HEK293 (cell line): ENCODE measurements at regions not wholly inside any gene's neighbourhood (a gene's known extent, or its start where the extent isn't known, plus 50 kb on each side); places are given as distances from the start of the nearest gene placed in this dataset.

Source experiments
- CTCF ChIA-PET: fragments of 350-600 bp; formaldehyde crosslinking; extraction: SDS; loops from one replicate; lab custom pipeline; 2021; ENCODE audit warnings: antibody characterized with exemption; lab: Yijun Ruan, JAX
- POLR2A ChIA-PET: fragments of 300-600 bp; formaldehyde crosslinking; extraction: SDS; loops from one replicate; lab custom pipeline; 2020; ENCODE audit warnings: antibody characterized with exemption, inconsistent platforms; lab: Yijun Ruan, JAX
- H3K27ac ChIP-seq: fragments of 200-500 bp; sonication (Bioruptor generic); 2 replicates; pipeline ENCODE4 v1.5.1; 2014; ENCODE audit warnings: low read depth, low read length, control low read depth, inconsistent platforms; ENCODE audit errors: extremely low read depth
- H3K36me3 ChIP-seq, 2 experiments: fragments of 200-500 bp in 1 of 2; sonication (Bioruptor generic) in 1 of 2; 1 replicate in 1 of 2; 2 replicates in 1 of 2; pipeline ENCODE4 v1.5.1; 2014 to 2017; ENCODE audit warnings: inconsistent platforms in 2 of 2, low read length in 2 of 2; ENCODE audit not compliant: control insufficient read depth in 2 of 2, insufficient read depth in 1 of 2
- H3K4me1 ChIP-seq: fragments of 200-500 bp; sonication (Bioruptor generic); 2 replicates; pipeline ENCODE4 v1.5.1; 2014; ENCODE audit warnings: mild to moderate bottlenecking, low read length, inconsistent platforms; ENCODE audit not compliant: control insufficient read depth, insufficient read depth
- H3K4me3 ChIP-seq: 2 replicates; pipeline ENCODE4 v1.5.1; 2011; ENCODE audit warnings: low read depth, mild to moderate bottlenecking, control low read depth, low read length, moderate library complexity
- H3K9me3 ChIP-seq: fragments of 200-500 bp; sonication (Bioruptor generic); 2 replicates; pipeline ENCODE4 v1.5.1; 2014; ENCODE audit warnings: low read depth, low read length, inconsistent platforms; ENCODE audit not compliant: control insufficient read depth, insufficient read depth
- GFI1B ChIP-seq: fragments of 450-650 bp; formaldehyde crosslinking; IDR thresholded peaks from 2 replicates; pipeline ENCODE4 v1.5.1; 2016; ENCODE audit warnings: missing biosample characterization, missing genetic modification characterization
- HOXC10 ChIP-seq: sonication (generic); formaldehyde crosslinking; IDR thresholded peaks from 2 replicates; pipeline ENCODE4 v1.8.1; 2023; ENCODE audit warnings: mild to moderate bottlenecking, missing genetic modification reagents
- KLF10 ChIP-seq: fragments of 450-650 bp; IDR thresholded peaks from 2 replicates; pipeline ENCODE4 v1.5.1; 2018; ENCODE audit warnings: missing biosample characterization, mild to moderate bottlenecking, missing genetic modification characterization
- OSR2 ChIP-seq: fragments of 450-650 bp; formaldehyde crosslinking; IDR thresholded peaks from 2 replicates; pipeline ENCODE4 v1.5.1; 2016; ENCODE audit warnings: missing biosample characterization, missing genetic modification characterization
- PRDM10 ChIP-seq: fragments of 450-650 bp; formaldehyde crosslinking; IDR thresholded peaks from 2 replicates; pipeline ENCODE4 v1.5.1; 2016; ENCODE audit warnings: missing biosample characterization, missing genetic modification characterization
- RBAK ChIP-seq: fragments of 450-650 bp; formaldehyde crosslinking; IDR thresholded peaks from 2 replicates; pipeline ENCODE4 v1.5.1; 2016; ENCODE audit warnings: missing biosample characterization, missing genetic modification characterization
- SP7 ChIP-seq: fragments of 450-650 bp; formaldehyde crosslinking; IDR thresholded peaks from 2 replicates; pipeline ENCODE4 v1.5.1; 2016; ENCODE audit warnings: missing biosample characterization, missing genetic modification characterization
- TCF7L2 ChIP-seq: IDR thresholded peaks from 2 replicates; pipeline ENCODE4 v1.6.1; 2011; ENCODE audit warnings: low read depth, mild to moderate bottlenecking, inconsistent platforms, low read length, moderate library complexity, borderline replicate concordance
- ZFP37 ChIP-seq: fragments of 450-650 bp; formaldehyde crosslinking; IDR thresholded peaks from 2 replicates; pipeline ENCODE4 v1.5.1; 2016; ENCODE audit warnings: missing biosample characterization, missing genetic modification characterization
- ZIC2 ChIP-seq: fragments of 450-650 bp; formaldehyde crosslinking; IDR thresholded peaks from 2 replicates; pipeline ENCODE4 v1.5.1; 2016; ENCODE audit warnings: missing biosample characterization, missing genetic modification characterization
- ZNF146 ChIP-seq: fragments of 450-650 bp; formaldehyde crosslinking; IDR thresholded peaks from 2 replicates; pipeline ENCODE4 v1.5.1; 2016; ENCODE audit warnings: missing biosample characterization, missing genetic modification characterization
- ZNF155 ChIP-seq: fragments of 450-650 bp; formaldehyde crosslinking; IDR thresholded peaks from 2 replicates; pipeline ENCODE4 v1.5.1; 2016; ENCODE audit warnings: missing biosample characterization, missing genetic modification characterization
- ZNF175 ChIP-seq: fragments of 450-650 bp; formaldehyde crosslinking; IDR thresholded peaks from 2 replicates; pipeline ENCODE4 v1.5.1; 2016; ENCODE audit warnings: missing biosample characterization, missing genetic modification characterization
- ZNF292 ChIP-seq: fragments of 450-650 bp; formaldehyde crosslinking; IDR thresholded peaks from 2 replicates; pipeline ENCODE4 v1.5.1; 2016; ENCODE audit warnings: low read depth, missing biosample characterization, missing genetic modification characterization, borderline replicate concordance
- ZNF302 ChIP-seq: fragments of 450-650 bp; formaldehyde crosslinking; IDR thresholded peaks from 2 replicates; pipeline ENCODE4 v1.5.1; 2016; ENCODE audit warnings: missing biosample characterization, missing genetic modification characterization, low read depth
- ZNF311 ChIP-seq: fragments of 450-650 bp; formaldehyde crosslinking; IDR thresholded peaks from 2 replicates; pipeline ENCODE4 v1.5.1; 2017; ENCODE audit warnings: missing biosample characterization, missing genetic modification characterization, borderline replicate concordance
- ZNF48 ChIP-seq: fragments of 450-650 bp; formaldehyde crosslinking; IDR thresholded peaks from 2 replicates; pipeline ENCODE4 v1.5.1; 2016; ENCODE audit warnings: missing biosample characterization, missing genetic modification characterization
- ZNF596 ChIP-seq: fragments of 450-650 bp; IDR thresholded peaks from 2 replicates; pipeline ENCODE4 v1.5.0; 2018; ENCODE audit warnings: missing biosample characterization, mild to moderate bottlenecking, missing genetic modification characterization, moderate library complexity
- ZNF624 ChIP-seq: fragments of 450-650 bp; formaldehyde crosslinking; IDR thresholded peaks from 2 replicates; pipeline ENCODE4 v1.5.1; 2017; ENCODE audit warnings: missing biosample characterization, missing genetic modification characterization
- ZNF701 ChIP-seq: fragments of 450-650 bp; formaldehyde crosslinking; IDR thresholded peaks from 2 replicates; pipeline ENCODE4 v1.5.1; 2016; ENCODE audit warnings: missing biosample characterization, missing genetic modification characterization
- ZNF76 ChIP-seq: fragments of 450-650 bp; formaldehyde crosslinking; IDR thresholded peaks from 2 replicates; pipeline ENCODE4; 2016; ENCODE audit warnings: low read depth, missing biosample characterization, missing genetic modification characterization, borderline replicate concordance
- ZNF791 ChIP-seq: fragments of 450-650 bp; formaldehyde crosslinking; IDR thresholded peaks from 2 replicates; pipeline ENCODE4 v1.5.1; 2016; ENCODE audit warnings: missing biosample characterization, missing genetic modification characterization
- ZXDB ChIP-seq: fragments of 450-650 bp; formaldehyde crosslinking; IDR thresholded peaks from 2 replicates; pipeline ENCODE4 v1.5.1; 2016; ENCODE audit warnings: missing biosample characterization, missing genetic modification characterization
- TF ChIP-seq, protein P1 (sequence below): fragments of 450-650 bp; formaldehyde crosslinking; IDR thresholded peaks from 2 replicates; pipeline ENCODE4 v1.5.1; 2016; ENCODE audit warnings: missing biosample characterization, missing genetic modification characterization

- POLR2A ChIA-PET = no interaction called here
- CTCF ChIA-PET = no interaction called here
- TF ChIP-seq KLF10 = no peak
- no peak for TF ChIP-seq ZNF146 (tag by site-specific recombination)
- TF ChIP-seq ZNF292 (tag by site-specific recombination) = no peak
- H3K9me3 ChIP-seq = no peaks in the 10 kb centered on the region
- no peaks in the 10 kb centered on the region for H3K4me1 ChIP-seq
- no peak overlapping the region for H3K27ac ChIP-seq
- H3K4me3 ChIP-seq = no peak overlapping the region
- H3K36me3 ChIP-seq = no peaks in the 10 kb centered on the region
Observed at GRCh38 chr5:165163861-165164260, 1658.4 kb downstream of the MAT2B start.

- H3K36me3 ChIP-seq = no peaks in the 10 kb centered on the region
- no peaks in the 10 kb centered on the region for H3K4me1 ChIP-seq
- POLR2A ChIA-PET = no interaction called here
- no peak overlapping the region for H3K4me3 ChIP-seq
- CTCF ChIA-PET = no interaction called here
- TF ChIP-seq PRDM10 (tag by site-specific recombination) (no peak), ZXDB (no peak), HOXC10 (CRISPR knock-in tag) (no peak)
- TF ChIP-seq, all 188 proteins: peak for 0
- Histone ChIP-seq H3K27ac (no peak overlapping the region), H3K9me3 (no peaks in the 10 kb centered on the region)
Observed at GRCh38 chr5:165173651-165174050, 1668.2 kb downstream of the MAT2B start.

DNA sequence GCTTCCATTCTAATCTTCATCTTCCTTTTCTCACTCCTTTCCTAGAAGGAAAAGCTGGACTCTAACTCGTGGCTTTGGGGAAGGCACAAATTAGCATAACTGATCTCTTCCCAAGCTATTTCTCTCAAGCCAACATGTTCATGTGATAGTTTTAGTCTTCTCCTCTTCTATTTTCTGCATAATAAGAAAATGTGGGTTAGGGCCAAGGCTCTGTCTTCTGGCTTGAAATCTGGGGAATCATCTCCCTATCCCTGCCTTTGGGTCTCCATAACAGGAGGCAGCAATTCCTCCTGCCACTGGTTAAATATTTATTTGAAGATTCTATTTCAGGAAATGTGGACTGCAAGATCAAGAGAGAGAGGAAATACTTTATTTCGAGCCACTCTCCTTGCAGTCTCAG is 1669.6 kb downstream of the MAT2B start:
- CTCF ChIA-PET = no interaction called here
- POLR2A ChIA-PET = no interaction called here
- no peaks in the 10 kb centered on the region for H3K4me1 ChIP-seq

DNA sequence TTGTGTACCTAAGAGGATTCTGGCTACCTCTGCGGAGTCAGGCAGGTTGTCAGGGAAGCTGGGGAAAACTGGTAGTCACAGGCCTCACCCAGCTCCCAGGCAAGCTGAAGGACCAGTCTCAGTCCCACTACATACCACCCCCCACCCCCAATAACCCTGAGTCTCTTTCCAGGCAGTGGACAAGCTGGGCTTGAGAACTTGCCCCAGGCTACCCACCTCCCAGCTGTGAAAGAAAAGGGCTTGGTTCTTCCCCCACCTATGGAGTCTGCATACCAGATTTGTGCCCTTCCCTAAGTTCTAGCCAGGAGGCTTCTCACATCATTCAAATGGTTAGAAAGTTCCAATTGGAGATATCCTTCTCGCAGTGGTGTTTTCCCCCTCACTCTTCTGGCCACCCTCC is 1678.8 kb downstream of the MAT2B start:
- TF ChIP-seq ZNF701 (tag by site-specific recombination) (no peak), ZNF48 (tag by site-specific recombination) (no peak), ZFP37 (tag by site-specific recombination) (no peak), ZIC2 (tag by site-specific recombination) (no peak), RBAK (tag by site-specific recombination) (no peak), ZNF76 (tag by site-specific recombination) (no peak), OSR2 (no peak), ZNF146 (tag by site-specific recombination) (no peak), ZNF155 (tag by site-specific recombination) (no peak), ZNF624 (tag by site-specific recombination) (no peak), GFI1B (tag by site-specific recombination) (no peak), TCF7L2 (no peak), ZNF302 (tag by site-specific recombination) (no peak), ZNF791 (tag by site-specific recombination) (no peak)
- TF ChIP-seq, protein P1, sequence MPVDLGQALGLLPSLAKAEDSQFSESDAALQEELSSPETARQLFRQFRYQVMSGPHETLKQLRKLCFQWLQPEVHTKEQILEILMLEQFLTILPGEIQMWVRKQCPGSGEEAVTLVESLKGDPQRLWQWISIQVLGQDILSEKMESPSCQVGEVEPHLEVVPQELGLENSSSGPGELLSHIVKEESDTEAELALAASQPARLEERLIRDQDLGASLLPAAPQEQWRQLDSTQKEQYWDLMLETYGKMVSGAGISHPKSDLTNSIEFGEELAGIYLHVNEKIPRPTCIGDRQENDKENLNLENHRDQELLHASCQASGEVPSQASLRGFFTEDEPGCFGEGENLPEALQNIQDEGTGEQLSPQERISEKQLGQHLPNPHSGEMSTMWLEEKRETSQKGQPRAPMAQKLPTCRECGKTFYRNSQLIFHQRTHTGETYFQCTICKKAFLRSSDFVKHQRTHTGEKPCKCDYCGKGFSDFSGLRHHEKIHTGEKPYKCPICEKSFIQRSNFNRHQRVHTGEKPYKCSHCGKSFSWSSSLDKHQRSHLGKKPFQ = no peak
- H3K4me3 ChIP-seq = no peak overlapping the region
- POLR2A ChIA-PET = no interaction called here

More for the DNA sequence above, 1669.6 kb downstream of the MAT2B start:
- Histone ChIP-seq H3K9me3 (no peaks in the 10 kb centered on the region), H3K27ac (no peak overlapping the region), H3K4me3 (no peak overlapping the region), H3K36me3 (no peaks in the 10 kb centered on the region)
- TF ChIP-seq ZNF311 (tag by site-specific recombination) (no peak), ZNF596 (tag by site-specific recombination) (no peak), SP7 (tag by site-specific recombination) (no peak), ZNF175 (tag by site-specific recombination) (no peak)

More for the DNA sequence above, 1678.8 kb downstream of the MAT2B start:
- no peaks in the 10 kb centered on the region for H3K9me3 ChIP-seq
- H3K4me1 ChIP-seq = no peaks in the 10 kb centered on the region
- H3K27ac ChIP-seq = no peak overlapping the region
- H3K36me3 ChIP-seq = no peaks in the 10 kb centered on the region
- CTCF ChIA-PET = no interaction called here
